HG03342 (cell line): ENCODE measurements at regions not wholly inside any gene's neighbourhood (a gene's known extent, or its start where the extent isn't known, plus 50 kb on each side); places are given as distances from the start of the nearest gene placed in this dataset.
A peak's percentile ranks its signal among the peaks of the same experiment; 100 is the strongest.

ENCODE experiments used
- ATAC-seq: cut with Tn5 transposase; IDR thresholded peaks from one replicate; pipeline ENCODE4 v1.9.1; 2021; ENCODE audit warnings: mild to moderate bottlenecking, moderate library complexity; ENCODE audit not compliant: unreplicated experiment

- no peak for ATAC-seq
Observed at GRCh38 chr3:59451800-59452746, 402.2 kb upstream of the CFAP20DC start.

- ATAC-seq = peak; percentile 95
Observed at GRCh38 chr3:59450946-59451763, 401.3 kb upstream of the CFAP20DC start.

DNA sequence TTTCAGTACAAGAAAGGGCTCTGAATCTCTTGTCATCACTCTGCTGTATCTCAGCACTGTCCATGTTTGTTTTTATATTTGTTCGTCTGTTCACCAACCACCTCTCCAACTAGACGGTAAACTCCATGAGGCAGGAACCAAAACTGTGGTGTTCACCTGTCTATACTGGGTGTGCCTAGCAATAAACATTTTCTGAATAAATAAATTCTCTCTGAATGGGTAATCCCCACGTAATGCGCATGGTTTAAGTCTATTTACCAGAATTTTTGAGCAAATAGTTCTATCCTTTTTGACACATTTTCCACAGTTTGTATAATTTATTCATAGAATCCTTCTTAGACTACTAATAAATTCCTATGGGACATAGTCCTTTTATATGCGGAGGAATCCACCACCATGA, 400.6 kb upstream of the CFAP20DC start:
- no peak for ATAC-seq

DNA sequence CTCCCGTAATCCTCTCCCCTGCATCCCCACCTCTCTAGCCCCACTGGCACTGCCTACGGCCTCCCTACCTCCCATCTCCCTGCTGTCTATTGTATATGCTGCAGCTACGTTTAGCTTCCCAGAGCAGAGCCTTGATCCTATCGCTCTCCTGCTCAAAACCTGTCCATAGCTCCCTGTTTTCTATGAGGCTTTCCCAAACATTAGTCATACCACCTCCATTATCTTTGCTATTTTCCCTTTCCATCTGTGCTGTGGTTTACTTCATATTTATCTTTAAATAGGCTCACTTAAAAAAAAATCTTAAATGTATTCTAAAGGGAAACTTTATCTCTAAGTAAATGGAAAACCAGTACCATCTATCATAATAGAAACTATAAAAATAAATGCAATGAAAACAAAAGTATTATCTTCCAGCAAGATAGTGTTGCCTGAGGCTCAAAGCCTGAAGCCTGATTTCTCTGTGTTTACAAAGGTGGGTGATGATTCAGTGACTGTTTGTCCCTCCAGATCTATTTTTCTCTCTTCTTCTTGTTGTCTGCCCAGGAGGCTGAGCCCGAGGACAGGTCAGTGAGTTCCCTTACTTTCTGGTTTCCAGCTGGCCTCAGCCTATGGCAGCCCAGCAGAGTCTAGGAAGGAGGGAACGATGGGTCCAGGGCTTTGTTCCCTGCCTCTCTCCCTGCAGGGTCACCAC, 397.1 kb upstream of the CFAP20DC start:
- no peak for ATAC-seq

GRCh38 chr3:59444676-59445075, 394.9 kb upstream of the CFAP20DC start:
- ATAC-seq = no peak

DNA sequence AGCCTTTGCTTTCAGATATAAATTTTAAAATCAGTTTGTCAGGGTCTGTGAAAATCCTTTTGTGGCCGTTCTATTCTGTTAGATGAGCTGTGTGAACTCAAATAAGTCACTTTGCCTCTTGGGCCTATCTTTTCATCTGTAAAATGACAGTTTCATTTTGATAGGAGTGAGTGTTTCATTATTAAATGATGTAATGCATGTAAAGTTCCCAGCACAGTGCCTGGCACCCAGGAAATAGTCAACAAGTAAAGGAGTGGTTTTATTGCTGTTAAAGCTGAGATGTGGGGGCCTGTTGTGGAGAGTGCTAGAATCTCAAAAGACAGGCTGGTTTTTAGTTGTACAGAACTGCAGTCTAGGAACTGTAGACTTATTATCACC, 394.5 kb upstream of the CFAP20DC start:
- ATAC-seq = no peak

DNA sequence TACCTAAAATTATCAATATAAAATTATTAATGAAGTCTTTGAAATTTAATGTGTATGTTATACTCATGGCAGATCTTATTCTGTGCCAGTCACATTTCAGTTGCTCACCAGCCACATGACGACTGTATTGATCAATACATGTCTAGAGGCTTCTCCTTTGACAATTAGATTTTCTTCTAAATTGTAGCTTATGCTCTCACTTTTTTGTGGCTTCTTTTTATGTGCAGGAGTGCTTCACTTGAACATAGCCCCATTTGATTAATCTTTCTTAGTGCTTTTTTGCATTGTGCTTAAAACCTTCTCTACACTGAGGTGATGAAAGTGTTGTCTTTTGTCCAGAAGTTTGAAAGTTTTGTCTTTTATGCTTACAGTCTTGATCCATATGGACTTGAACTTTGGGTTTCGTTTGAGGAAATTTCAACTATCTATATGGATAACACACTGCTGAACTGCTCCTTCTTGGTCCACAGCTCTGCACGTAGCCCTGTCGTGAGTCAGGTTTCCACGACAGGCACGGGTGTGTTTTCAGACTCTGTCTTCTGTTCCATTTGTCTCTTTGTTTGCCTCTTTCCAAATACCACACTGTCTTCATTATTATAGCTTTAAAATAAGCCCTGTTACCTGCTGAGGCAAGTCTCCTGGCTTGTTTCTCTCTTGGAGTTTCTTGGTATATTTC, 393.9 kb upstream of the CFAP20DC start:
- no peak for ATAC-seq

DNA sequence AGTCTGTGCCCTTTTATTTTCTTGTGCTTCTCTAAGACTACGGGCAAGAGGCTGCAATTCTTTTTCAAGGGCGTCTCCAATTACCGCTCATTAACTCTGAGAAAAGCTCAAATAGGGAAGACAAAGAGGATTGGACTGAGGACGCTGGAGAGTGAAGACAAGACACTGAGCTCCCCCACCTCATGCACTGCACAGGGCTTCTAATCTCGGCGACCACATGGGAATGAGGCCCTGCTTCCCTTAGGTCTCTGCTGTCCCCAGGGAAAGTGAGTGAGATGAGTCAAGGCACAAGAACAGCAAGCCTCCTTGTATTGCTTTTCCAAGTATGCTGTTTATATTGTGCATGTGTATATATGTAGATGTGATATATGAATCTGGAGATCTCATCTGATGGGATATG, 392.2 kb upstream of the CFAP20DC start:
- no peak for ATAC-seq

DNA sequence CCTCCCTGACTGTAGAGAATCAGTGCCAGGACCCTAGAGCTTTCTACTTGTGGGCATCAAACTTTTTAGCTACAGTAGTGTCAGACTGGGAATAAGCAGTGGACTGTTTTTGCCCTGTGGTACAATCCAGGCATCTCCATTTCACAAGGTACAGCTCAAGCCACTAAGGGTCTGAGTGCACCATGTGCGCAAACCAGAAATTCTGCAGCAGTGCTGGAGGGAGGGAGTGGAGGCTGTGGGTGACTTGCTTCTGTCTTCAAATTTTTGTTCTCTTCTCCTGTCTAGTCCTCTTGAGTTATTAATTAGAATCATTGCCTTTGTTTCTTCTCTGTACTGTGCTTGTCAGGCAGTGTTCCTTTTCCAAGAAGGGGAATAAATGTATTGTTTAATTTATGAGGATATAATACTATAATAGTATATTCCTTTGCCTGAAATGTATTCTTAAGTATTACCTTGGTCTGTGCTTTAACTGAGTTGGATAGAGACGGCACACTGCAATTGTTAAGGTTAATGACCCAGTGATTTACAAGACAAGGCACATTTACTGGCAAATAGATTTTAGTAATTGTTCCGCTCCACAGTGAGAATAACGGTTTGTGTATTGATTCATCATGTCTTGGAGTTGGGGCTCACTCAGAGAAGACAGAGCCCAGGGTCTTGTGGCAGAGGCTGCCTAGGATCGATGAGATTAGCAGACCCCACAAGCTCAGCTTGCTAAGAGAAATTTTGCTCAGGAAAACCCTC, 390.6 kb upstream of the CFAP20DC start:
- no peak for ATAC-seq

DNA sequence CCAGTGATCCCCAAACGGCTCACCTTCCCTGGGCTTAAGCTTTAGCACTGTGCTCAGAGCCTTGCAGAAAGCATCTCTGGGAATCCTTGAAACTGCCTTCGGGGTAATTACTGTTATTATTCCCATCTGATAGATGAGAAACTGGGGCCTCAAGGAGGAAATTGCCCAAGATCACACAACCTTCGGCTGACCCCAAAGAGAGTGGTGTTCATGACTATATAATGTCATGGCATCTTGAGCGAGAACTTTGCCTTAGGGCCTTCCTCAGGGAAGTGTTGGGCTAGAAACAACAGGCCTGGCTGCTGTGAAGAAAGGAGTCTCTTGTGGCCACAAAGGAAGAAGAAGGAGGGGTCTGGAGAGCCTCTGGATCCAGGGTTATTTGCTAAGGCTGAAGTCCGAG, 388.7 kb upstream of the CFAP20DC start:
- ATAC-seq = no peak

GRCh38 chr3:59436164-59436958, 386.5 kb upstream of the CFAP20DC start:
- no peak for ATAC-seq

DNA sequence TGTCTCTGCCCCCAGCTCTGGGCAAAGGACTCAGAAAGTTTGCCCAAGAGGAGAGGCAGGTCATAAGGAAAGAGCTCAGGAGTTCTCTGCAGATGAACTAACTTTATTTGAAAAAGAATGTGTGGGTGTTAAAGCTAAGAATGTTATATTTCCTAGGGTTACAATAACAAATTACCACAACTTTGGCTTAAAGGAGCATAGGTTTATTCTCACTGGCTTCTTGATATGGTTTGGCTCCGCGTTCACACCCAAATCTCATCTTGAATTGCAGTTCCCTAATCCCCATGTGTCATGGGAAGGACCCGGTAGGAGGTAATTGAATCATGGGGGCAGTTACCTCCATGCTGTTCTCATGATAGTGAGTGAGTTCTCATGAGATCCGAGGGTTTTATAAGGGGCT, 383.7 kb upstream of the CFAP20DC start:
- ATAC-seq = no peak

DNA sequence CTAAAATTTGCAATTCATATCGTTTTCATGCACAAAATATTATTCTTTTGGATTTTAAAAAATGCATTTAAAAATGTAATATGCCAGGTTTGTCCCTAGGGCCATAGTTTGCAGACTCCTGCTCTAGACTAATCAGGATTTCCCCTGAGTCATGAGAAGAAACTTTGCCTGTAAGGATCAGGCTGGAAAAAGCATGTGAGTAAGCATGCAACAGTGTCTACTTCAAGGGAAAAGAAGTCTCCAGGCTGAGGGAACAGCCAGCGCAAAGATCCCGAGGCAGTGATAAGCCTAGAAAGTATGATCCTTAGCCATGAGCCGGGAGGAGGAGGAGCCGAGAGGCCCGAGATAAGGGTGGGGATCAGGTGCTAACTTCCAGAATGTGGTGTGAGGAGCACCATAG, 382.8 kb upstream of the CFAP20DC start:
- no peak for ATAC-seq

DNA sequence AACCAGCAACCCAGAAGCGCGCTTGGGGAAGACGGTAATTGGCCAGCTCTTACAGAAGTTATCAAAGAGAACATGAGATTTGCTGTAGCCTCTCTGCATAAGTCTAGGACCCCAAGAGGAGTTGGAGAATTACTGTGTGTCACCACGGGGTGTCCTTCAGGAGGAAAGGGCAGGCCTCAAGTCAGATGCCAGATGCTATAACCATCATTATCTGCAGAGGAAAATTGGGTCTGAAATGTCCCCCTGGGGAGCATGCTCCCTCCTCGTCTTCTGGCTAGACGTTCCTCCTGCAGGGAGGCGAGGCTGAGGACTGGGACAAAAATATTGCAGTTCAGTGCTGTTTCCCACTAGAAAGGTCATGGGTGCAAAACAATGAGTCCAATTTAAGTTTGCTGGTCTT, 380.5 kb upstream of the CFAP20DC start:
- ATAC-seq = no peak

DNA sequence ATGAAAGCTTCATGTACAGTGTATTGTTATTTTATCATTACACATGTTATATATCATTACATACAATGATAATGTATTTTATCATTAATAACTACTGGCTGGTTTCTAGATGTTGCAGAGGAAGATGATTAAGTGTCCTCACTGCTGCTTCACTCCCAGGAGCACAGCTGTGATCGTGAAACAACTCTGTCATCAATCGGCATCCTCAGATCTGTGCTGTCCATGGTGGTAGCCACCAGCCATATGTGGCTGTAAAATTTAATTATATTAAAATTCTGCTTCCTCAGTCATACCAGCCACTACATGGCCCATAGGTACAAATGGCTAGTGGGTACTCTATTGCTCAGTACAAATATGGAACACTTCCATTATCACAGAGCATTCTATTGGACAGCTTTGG, 379.4 kb upstream of the CFAP20DC start:
- no peak for ATAC-seq

GRCh38 chr3:59426821-59427565, 377.2 kb upstream of the CFAP20DC start:
- ATAC-seq = no peak

DNA sequence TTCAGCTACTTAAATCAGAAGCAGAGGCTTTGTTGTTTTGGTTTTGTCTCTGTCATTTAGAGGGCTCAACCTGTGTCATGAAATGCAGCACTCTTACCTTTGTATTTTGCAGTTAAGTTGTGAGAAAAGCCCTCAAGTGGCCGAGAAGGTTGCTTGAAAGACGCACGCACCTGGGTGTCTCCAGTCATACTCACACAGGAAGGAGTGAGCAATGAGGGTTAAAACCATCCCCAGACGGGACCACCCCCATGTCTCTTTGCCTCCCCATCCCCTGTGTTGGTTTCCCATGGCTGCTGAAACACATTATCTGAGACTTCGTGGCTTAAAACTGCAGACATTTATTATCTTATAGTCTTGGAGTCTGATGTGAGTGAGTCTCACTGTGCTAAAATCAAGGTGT, 376.1 kb upstream of the CFAP20DC start:
- no peak for ATAC-seq

GRCh38 chr3:59425371-59425770, 375.5 kb upstream of the CFAP20DC start:
- no peak for ATAC-seq
